CD14-positive monocyte (primary cell): ENCODE measurements at regions not wholly inside any gene's neighbourhood (a gene's known extent, or its start where the extent isn't known, plus 50 kb on each side); places are given as distances from the start of the nearest gene placed in this dataset.

Source experiments
- DNase-seq, 3 donors: peaks; one replicate each; pipeline ENCODE4 v3.0.0-alpha.2; 2011 to 2022
- H2AFZ ChIP-seq: 2 replicates; pipeline ENCODE4 v1.6.0; 2012; ENCODE audit warnings: mild to moderate bottlenecking, low read depth, low read length, inconsistent platforms; ENCODE audit not compliant: insufficient read depth, poor library complexity, severe bottlenecking
- H3K27ac ChIP-seq, 2 donors: 1 replicate in 1 of 2; 2 replicates in 1 of 2; pipeline ENCODE4 v1.5.1; 2012 to 2013; ENCODE audit warnings: low read length in 2 of 2, control low read depth in 1 of 2, inconsistent platforms in 1 of 2, low read depth in 1 of 2, mild to moderate bottlenecking in 1 of 2
- H3K27me3 ChIP-seq, 2 donors: one replicate each; pipeline versions ENCODE4 v1.6.0 to v1.6.1; 2011 to 2013; ENCODE audit warnings: low read length in 2 of 2; ENCODE audit not compliant: control insufficient read depth in 2 of 2, insufficient read depth in 2 of 2
- H3K36me3 ChIP-seq, 2 donors: replicated peaks in 1 of 2; 1 replicate in 1 of 2; 2 replicates in 1 of 2; pipeline versions ENCODE4 v1.5.1 to v1.6.1; 2012 to 2013; ENCODE audit warnings: low read length in 2 of 2, control low read depth in 1 of 2, inconsistent platforms in 1 of 2, mild to moderate bottlenecking in 1 of 2; ENCODE audit not compliant: insufficient read depth in 2 of 2, control insufficient read depth in 1 of 2
- H3K4me1 ChIP-seq, 2 donors: 1 replicate in 1 of 2; 2 replicates in 1 of 2; pipeline versions ENCODE4 v1.5.1 to v1.6.1; 2012 to 2013; ENCODE audit warnings: low read length in 2 of 2, control low read depth in 1 of 2, inconsistent platforms in 1 of 2, mild to moderate bottlenecking in 1 of 2, moderate library complexity in 1 of 2; ENCODE audit not compliant: insufficient read depth in 2 of 2, control insufficient read depth in 1 of 2
- H3K4me2 ChIP-seq: replicated peaks from 2 replicates; pipeline ENCODE3; 2012; ENCODE audit warnings: low read length, moderate library complexity, mild to moderate bottlenecking; ENCODE audit not compliant: poor library complexity, severe bottlenecking; ENCODE audit errors: extremely low read depth
- H3K4me3 ChIP-seq, 3 experiments: fragments of 200-600 bp in 1 of 3; sonication (generic) in 1 of 3; replicated peaks in 1 of 3; 1 replicate in 2 of 3; 2 replicates in 1 of 3; pipeline ENCODE4 v1.5.1; 2011 to 2013; ENCODE audit warnings: low read length in 3 of 3, mild to moderate bottlenecking in 3 of 3, control low read depth in 2 of 3, low read depth in 2 of 3, inconsistent platforms in 1 of 3, moderate library complexity in 1 of 3
- H3K79me2 ChIP-seq: 2 replicates; pipeline ENCODE4 v1.6.0; 2012; ENCODE audit warnings: mild to moderate bottlenecking, control low read depth, inconsistent platforms, low read length, moderate library complexity; ENCODE audit not compliant: insufficient read depth
- H3K9ac ChIP-seq: 2 replicates; pipeline ENCODE4 v1.6.0; 2017; ENCODE audit warnings: low read length, mild to moderate bottlenecking; ENCODE audit not compliant: insufficient read depth, poor library complexity, severe bottlenecking
- H3K9me3 ChIP-seq, 2 donors: replicated peaks in 1 of 2; 1 replicate in 1 of 2; 2 replicates in 1 of 2; pipeline versions ENCODE4 v1.5.1 to v1.6.1; 2012 to 2013; ENCODE audit warnings: low read length in 2 of 2, control low read depth in 1 of 2; ENCODE audit not compliant: control insufficient read depth in 1 of 2, insufficient read depth in 1 of 2
- H4K20me1 ChIP-seq: 2 replicates; pipeline ENCODE4 v1.6.0; 2012; ENCODE audit warnings: mild to moderate bottlenecking, low read length, control low read depth, moderate library complexity; ENCODE audit not compliant: insufficient read depth
- H3K27ac Mint-ChIP-seq, 7 donors: one replicate each; pipeline ENCODE4 v1.8.0; 2020; ENCODE audit warnings: mild to moderate bottlenecking in 7 of 7, mixed read lengths in 7 of 7, moderate library complexity in 6 of 7, inconsistent platforms in 2 of 7
- H3K27me3 Mint-ChIP-seq, 3 donors: one replicate each; pipeline ENCODE4 v1.8.0; 2021 to 2022; ENCODE audit warnings: low read depth in 3 of 3, mild to moderate bottlenecking in 3 of 3, mixed read lengths in 3 of 3, moderate library complexity in 3 of 3, inconsistent platforms in 1 of 3
- H3K36me3 Mint-ChIP-seq, 2 donors: one replicate each; pipeline ENCODE4 v1.8.0; 2020; ENCODE audit warnings: mixed read lengths in 2 of 2, inconsistent platforms in 1 of 2, mild to moderate bottlenecking in 1 of 2
- H3K4me1 Mint-ChIP-seq: one replicate; pipeline ENCODE4 v1.8.0; 2020; ENCODE audit warnings: mild to moderate bottlenecking, mixed read lengths
- H3K4me3 Mint-ChIP-seq, 2 donors: one replicate each; pipeline ENCODE4 v1.8.0; 2020; ENCODE audit warnings: mild to moderate bottlenecking in 2 of 2, mixed read lengths in 2 of 2, moderate library complexity in 1 of 2
- H3K9me3 Mint-ChIP-seq, 7 donors: one replicate each; pipeline ENCODE4 v1.8.0; 2020 to 2022; ENCODE audit warnings: mixed read lengths in 7 of 7, mild to moderate bottlenecking in 6 of 7, moderate library complexity in 6 of 7, inconsistent platforms in 2 of 7
- WGBS: methylation state at CpG from one replicate; pipeline ENCODE4 v1.1.5; 2013; ENCODE audit warnings: missing lambda C conversion rate; ENCODE audit not compliant: insufficient coverage; 5-methylcytosine and 5-hydroxymethylcytosine counted together
- intact Hi-C, 2 donors: fragments of 100-400 bp; cut with micrococcal nuclease; formaldehyde crosslinking; loops; one replicate each; pipeline versions ENCODE4 v1.15.0 to v1.15.1; 2023
- TF ChIP-seq, protein P1 (sequence below): fragments of 200-600 bp; IDR thresholded peaks from one replicate; pipeline ENCODE4 v1.8.0; 2022; ENCODE audit warnings: antibody characterized with exemption, mild to moderate bottlenecking

- Histone ChIP-seq H3K27me3 (no peaks in the 10 kb centered on the region), H3K36me3 (no peaks in the 10 kb centered on the region), H3K4me1 (no peaks in the 10 kb centered on the region), H3K4me2 (no peak overlapping the region), H3K27ac (no peak overlapping the region), H3K4me3 (no peak overlapping the region), H3K9ac (no peak overlapping the region), H4K20me1 (no peaks in the 10 kb centered on the region), H2AFZ (no peak overlapping the region), H3K79me2 (no peaks in the 10 kb centered on the region), H3K9me3 (no peaks in the 10 kb centered on the region)
- Mint-ChIP-seq H3K4me1 (no peaks in the 10 kb centered on the region), H3K4me3 (no peak overlapping the region), H3K36me3 (no peaks in the 10 kb centered on the region), H3K27ac (no peak overlapping the region), H3K9me3 (peaks cover 0 to 2% (median 0%) of the 10 kb centered on the region in 7 donors), H3K27me3 (peaks cover 1 to 12% (median 10%) of the 10 kb centered on the region in 3 donors)
- intact Hi-C loops: no loop called here
- 93% methylated on average over 6 of the region's 6 CpGs for WGBS
- DNase-seq: no peak
- TF ChIP-seq, protein P1, sequence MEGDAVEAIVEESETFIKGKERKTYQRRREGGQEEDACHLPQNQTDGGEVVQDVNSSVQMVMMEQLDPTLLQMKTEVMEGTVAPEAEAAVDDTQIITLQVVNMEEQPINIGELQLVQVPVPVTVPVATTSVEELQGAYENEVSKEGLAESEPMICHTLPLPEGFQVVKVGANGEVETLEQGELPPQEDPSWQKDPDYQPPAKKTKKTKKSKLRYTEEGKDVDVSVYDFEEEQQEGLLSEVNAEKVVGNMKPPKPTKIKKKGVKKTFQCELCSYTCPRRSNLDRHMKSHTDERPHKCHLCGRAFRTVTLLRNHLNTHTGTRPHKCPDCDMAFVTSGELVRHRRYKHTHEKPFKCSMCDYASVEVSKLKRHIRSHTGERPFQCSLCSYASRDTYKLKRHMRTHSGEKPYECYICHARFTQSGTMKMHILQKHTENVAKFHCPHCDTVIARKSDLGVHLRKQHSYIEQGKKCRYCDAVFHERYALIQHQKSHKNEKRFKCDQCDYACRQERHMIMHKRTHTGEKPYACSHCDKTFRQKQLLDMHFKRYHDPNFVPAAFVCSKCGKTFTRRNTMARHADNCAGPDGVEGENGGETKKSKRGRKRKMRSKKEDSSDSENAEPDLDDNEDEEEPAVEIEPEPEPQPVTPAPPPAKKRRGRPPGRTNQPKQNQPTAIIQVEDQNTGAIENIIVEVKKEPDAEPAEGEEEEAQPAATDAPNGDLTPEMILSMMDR: no peak
Measured at GRCh38 chr16:48105976-48106375, 49.8 kb downstream of the ABCC12 start.

DNA sequence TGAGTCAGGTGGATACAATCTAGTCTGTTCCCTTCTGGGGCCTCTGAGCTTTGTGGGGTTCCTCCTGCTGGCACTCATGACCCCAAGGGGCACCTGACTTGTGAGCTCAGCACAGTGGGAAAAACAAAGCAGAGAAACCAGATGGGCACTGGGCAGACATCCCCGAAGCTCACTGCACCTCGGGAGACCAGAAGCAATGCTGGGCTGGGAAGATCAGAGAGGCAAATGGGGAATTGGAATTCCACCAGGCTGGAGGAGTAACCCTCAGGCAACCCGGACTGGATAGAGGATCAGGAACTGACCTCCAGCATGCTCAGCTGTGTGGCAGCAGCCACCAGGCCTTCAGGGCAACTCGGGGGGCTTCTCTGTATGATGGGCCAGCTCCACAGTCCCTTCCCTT is 50.3 kb downstream of the ABCC12 start:
- no peak for DNase-seq
- Mint-ChIP-seq H3K4me3 (no peak overlapping the region), H3K27me3 (peaks cover 1 to 12% (median 9%) of the 10 kb centered on the region in 3 donors), H3K4me1 (no peaks in the 10 kb centered on the region), H3K27ac (no peak overlapping the region), H3K9me3 (peaks cover 0 to 3% (median 0%) of the 10 kb centered on the region in 7 donors), H3K36me3 (no peaks in the 10 kb centered on the region)
- no peaks in the 10 kb centered on the region for H4K20me1 ChIP-seq
- H3K4me3 ChIP-seq: no peak overlapping the region
- no peak overlapping the region for H3K9ac ChIP-seq
- H3K4me1 ChIP-seq: no peaks in the 10 kb centered on the region
- H3K27me3 ChIP-seq: no peaks in the 10 kb centered on the region
- H3K36me3 ChIP-seq: no peaks in the 10 kb centered on the region
- H3K27ac ChIP-seq: no peak overlapping the region
- intact Hi-C loops: no loop called here
- no peak overlapping the region for H3K4me2 ChIP-seq
- no peaks in the 10 kb centered on the region for H3K79me2 ChIP-seq
- H3K9me3 ChIP-seq: no peaks in the 10 kb centered on the region
- TF ChIP-seq, protein P1: no peak
- H2AFZ ChIP-seq: no peak overlapping the region
- 73% methylated on average over 3 of the region's 4 CpGs for WGBS
